ENCODE measurements at regions not wholly inside any gene's neighbourhood (a gene's known extent, or its start where the extent isn't known, plus 50 kb on each side); places are given as distances from the start of the nearest gene placed in this dataset.

DNA sequence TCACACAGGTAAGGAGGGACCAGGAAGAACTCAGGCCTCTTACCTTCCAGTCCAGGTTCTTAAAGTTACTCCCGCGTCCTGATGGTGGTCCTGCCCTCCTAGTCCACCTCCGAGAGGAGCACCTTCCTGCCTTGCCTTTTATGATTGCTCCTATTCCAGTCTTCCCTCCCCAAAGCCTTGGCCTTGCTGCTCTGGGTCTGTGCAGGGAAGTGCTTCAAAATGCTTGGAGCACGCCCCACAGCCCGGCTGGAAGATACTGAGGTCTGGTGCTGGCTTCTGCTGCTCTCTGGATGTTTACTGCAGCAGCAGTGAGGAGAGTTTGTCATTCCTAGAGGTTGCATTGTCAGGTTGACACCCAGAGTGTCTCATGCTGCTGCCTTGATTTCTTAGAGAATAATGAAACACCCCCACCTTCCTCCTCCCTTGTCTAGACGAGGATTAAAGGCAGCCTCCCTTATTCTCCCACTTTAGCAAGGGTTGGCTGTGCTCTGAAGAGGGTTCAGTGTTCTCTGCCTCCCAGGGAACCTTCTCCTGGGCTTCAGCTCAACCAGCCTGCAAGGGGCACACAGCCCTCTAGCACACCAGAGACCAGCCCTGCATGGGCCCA is 142.2 kb upstream of the CACNA1E start:
- H3K36me3 ChIP-seq (ENCODE audit: control insufficient read depth, insufficient read depth, low read length): no peaks in the 10 kb centered on the region
- ChIA-PET CTCF (no interaction called here), POLR2A (no interaction called here)
- no peak overlapping the region for H3K4me3 ChIP-seq (ENCODE audit: low read depth, low read length)
- H3K27me3 ChIP-seq (ENCODE audit: control insufficient read depth, insufficient read depth, low read length): no peaks in the 10 kb centered on the region
- no peak for DNase-seq (ENCODE audit: low read depth)
- TF ChIP-seq, protein P1, sequence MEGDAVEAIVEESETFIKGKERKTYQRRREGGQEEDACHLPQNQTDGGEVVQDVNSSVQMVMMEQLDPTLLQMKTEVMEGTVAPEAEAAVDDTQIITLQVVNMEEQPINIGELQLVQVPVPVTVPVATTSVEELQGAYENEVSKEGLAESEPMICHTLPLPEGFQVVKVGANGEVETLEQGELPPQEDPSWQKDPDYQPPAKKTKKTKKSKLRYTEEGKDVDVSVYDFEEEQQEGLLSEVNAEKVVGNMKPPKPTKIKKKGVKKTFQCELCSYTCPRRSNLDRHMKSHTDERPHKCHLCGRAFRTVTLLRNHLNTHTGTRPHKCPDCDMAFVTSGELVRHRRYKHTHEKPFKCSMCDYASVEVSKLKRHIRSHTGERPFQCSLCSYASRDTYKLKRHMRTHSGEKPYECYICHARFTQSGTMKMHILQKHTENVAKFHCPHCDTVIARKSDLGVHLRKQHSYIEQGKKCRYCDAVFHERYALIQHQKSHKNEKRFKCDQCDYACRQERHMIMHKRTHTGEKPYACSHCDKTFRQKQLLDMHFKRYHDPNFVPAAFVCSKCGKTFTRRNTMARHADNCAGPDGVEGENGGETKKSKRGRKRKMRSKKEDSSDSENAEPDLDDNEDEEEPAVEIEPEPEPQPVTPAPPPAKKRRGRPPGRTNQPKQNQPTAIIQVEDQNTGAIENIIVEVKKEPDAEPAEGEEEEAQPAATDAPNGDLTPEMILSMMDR (IDR thresholded peaks at IDR 0.05; ENCODE audit: insufficient read depth, low read depth, low read length): no peak

DNA sequence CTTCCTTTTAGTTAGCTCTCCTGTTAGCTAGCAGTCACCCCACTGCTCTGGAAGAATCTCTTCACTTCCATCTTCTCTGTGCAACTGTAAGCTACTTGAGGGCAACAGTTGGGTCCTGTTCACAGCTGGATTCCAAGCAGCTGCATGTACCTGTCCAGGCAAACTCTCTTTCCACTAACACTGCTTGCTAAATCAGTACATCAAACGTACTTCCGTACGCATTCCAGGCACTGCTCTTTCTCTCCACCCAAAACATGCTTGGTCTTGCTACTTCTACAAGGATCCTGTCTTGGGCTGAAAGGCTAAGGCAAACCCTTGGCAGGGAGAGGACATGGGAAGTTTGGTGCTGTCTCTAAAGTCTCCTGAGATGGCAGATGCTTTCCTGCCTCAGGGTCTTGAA is 139.2 kb upstream of the CACNA1E start:
- H3K36me3 ChIP-seq (ENCODE audit: control insufficient read depth, insufficient read depth, low read length): no peaks in the 10 kb centered on the region
- CTCF ChIA-PET: no interaction called here
- H3K4me3 ChIP-seq (ENCODE audit: low read depth, low read length): no peak overlapping the region
- POLR2A ChIA-PET: no interaction called here
- H3K27me3 ChIP-seq (ENCODE audit: control insufficient read depth, insufficient read depth, low read length): no peaks in the 10 kb centered on the region
- TF ChIP-seq, protein P1 (IDR thresholded peaks at IDR 0.05; ENCODE audit: insufficient read depth, low read depth, low read length): no peak
- no peak for DNase-seq (ENCODE audit: low read depth)

DNA sequence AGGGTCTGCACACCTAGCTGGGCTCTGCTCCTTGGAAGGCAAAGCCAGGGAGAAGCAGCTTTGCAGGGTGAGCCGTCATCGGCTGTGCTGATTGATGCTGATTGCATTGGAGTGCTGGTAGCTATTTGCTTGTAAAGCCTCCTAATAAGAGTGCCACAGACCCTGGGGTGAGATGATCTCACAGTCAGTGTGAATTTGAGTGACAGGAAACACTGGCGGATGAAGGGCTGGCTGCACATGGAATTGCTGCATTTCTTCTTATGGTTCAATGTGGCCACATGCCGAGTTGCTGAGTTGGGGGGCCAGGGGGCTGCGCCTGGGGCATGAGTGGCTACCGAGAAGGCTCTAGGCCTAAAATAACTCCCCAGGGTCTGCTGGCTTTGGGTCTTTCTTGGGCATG is 138.2 kb upstream of the CACNA1E start:
- TF ChIP-seq, protein P1 (IDR thresholded peaks at IDR 0.05; ENCODE audit: insufficient read depth, low read depth, low read length): no peak
- Histone ChIP-seq H3K4me3 (ENCODE audit: low read depth, low read length) (no peak overlapping the region), H3K36me3 (ENCODE audit: control insufficient read depth, insufficient read depth, low read length) (no peaks in the 10 kb centered on the region), H3K27me3 (ENCODE audit: control insufficient read depth, insufficient read depth, low read length) (no peaks in the 10 kb centered on the region)
- DNase-seq (ENCODE audit: low read depth): no peak
- ChIA-PET POLR2A (no interaction called here), CTCF (no interaction called here)

DNA sequence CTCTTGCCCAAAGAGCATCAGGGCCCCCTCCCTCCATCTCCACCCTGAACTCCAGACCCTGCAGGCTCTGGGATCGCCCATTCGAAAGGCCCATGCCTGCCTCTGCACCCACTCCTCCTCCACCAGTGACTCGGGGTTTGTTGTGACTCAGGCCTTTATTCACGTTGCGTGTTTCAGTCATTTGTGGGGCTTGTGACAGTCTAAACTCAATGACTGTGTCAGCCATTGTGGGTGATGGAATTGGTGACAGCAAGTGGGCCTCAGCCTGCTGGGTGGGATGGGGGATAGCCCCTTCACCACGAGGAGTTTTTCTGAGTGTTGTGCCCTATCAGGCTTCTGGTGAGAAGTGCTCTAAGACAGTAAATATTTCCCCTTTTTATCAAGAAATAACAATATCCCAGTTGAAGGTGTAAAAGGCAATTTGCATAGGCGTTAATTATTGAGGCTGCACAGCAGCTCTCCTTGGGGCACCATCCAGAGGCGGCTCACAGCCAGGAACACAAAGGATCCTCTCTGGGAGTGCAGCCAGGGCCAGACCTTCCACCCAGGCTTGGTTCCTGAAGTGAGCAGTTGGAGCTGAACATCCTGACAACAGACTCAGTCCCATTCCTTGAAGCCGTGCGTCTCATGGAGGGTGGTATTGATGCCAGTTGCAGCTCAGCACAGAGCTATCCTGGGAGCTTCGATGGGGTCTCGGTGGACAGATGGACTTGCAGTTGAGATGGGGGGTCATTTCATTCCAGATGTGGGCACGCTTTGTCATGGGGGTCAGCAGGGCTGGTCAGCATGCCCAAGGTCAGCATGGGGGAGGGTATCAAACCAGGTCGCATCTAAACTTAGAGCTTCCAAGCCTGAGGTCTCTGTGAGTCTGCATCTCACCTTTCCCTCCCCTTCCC is 135.6 kb upstream of the CACNA1E start:
- POLR2A ChIA-PET: no interaction called here
- Histone ChIP-seq H3K36me3 (ENCODE audit: control insufficient read depth, insufficient read depth, low read length) (no peaks in the 10 kb centered on the region), H3K4me3 (ENCODE audit: low read depth, low read length) (no peak overlapping the region), H3K27me3 (ENCODE audit: control insufficient read depth, insufficient read depth, low read length) (no peaks in the 10 kb centered on the region)
- DNase-seq (ENCODE audit: low read depth): no peak
- TF ChIP-seq, protein P1 (IDR thresholded peaks at IDR 0.05; ENCODE audit: insufficient read depth, low read depth, low read length): no peak
- CTCF ChIA-PET: no interaction called here

DNA sequence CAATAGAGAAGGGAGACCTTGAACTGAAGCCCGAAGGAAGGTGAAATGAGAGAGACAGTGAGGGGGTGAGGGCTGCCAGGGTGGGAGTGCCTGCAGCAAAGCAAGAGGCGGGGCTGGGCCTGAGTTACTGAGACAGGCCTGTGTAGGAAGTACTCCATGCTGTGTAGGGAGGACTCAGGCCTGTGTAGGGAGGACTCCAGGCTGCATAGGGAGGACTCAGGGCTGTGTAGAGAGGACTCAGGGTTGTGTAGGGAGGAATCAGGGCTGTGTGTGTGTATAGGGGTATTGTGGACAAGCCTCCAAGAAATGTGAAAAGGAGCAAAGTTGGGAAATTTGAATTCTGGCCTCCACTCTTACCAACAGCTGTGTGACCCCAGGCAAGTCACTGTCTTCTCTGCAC is 133.8 kb upstream of the CACNA1E start:
- Histone ChIP-seq H3K27me3 (ENCODE audit: control insufficient read depth, insufficient read depth, low read length) (no peaks in the 10 kb centered on the region), H3K36me3 (ENCODE audit: control insufficient read depth, insufficient read depth, low read length) (no peaks in the 10 kb centered on the region), H3K4me3 (ENCODE audit: low read depth, low read length) (no peak overlapping the region)
- CTCF ChIA-PET: no interaction called here
- TF ChIP-seq, protein P1 (IDR thresholded peaks at IDR 0.05; ENCODE audit: insufficient read depth, low read depth, low read length): no peak
- POLR2A ChIA-PET: no interaction called here
- DNase-seq (ENCODE audit: low read depth): no peak

Data from BJ (cell line).